ENCODE measurements at regions not wholly inside any gene's neighbourhood (a gene's known extent, or its start where the extent isn't known, plus 50 kb on each side); places are given as distances from the start of the nearest gene placed in this dataset.

GRCh38 chr3:197454014-197454413, 101.8 kb downstream of the BDH1 start:
- Histone ChIP-seq H3K79me1 (ENCODE audit: low read depth, low read length) (no peaks in the 10 kb centered on the region), H3K9ac (replicated peaks in 1 of 4; ENCODE audit: extremely low read depth in 1 of 4, low read depth in 3 of 4, low read length in 3 of 4) (no peak overlapping the region), H3K27ac (ENCODE audit: low read depth, low read length) (no peak overlapping the region), H2AK5ac (ENCODE audit: low read depth, low read length) (no peak overlapping the region), H4K91ac (replicated peaks; ENCODE audit: insufficient read length, low read length) (no peak overlapping the region), H4K8ac (ENCODE audit: extremely low read depth, insufficient read depth, low read length) (no peak overlapping the region), H3K4ac (replicated peaks; ENCODE audit: insufficient read length, low read depth, low read length) (no peak overlapping the region), H2BK120ac (replicated peaks; ENCODE audit: low read depth, low read length) (no peak overlapping the region), H4K5ac (ENCODE audit: insufficient read length, low read depth, low read length) (no peak overlapping the region), H3K4me1 (replicated peaks in 1 of 4; ENCODE audit: control insufficient read depth in 3 of 4, insufficient read depth in 4 of 4, low read length in 3 of 4) (peaks cover 0 to 9% (median 1%) of the 10 kb centered on the region in 4 experiments; a peak in 3 of 7 replicates), H3K27me3 (replicated peaks in 1 of 4; ENCODE audit: control insufficient read depth in 3 of 4, extremely low read depth in 1 of 4, insufficient read depth in 3 of 4, low read length in 3 of 4) (peaks cover 0 to 11% (median 8%) of the 10 kb centered on the region in 4 experiments; a peak in 5 of 7 replicates), H3K9me3 (ENCODE audit: insufficient read depth in 2 of 2, low read depth in 1 of 2, low read length in 1 of 2) (no peaks in the 10 kb centered on the region), H2BK20ac (ENCODE audit: low read length) (no peak overlapping the region), H3K4me3 (ENCODE audit: extremely low read depth in 1 of 4, insufficient read depth in 2 of 4, low read depth in 3 of 4, low read length in 4 of 4) (no peak overlapping the region), H4K20me1 (replicated peaks in 1 of 2; ENCODE audit: control insufficient read depth in 1 of 2, insufficient read depth in 2 of 2, low read length in 2 of 2) (no peaks in the 10 kb centered on the region), H2AFZ (ENCODE audit: low read length) (no peak overlapping the region), H3K79me2 (ENCODE audit: control insufficient read depth in 1 of 2, insufficient read depth in 2 of 2, low read length in 2 of 2) (no peaks in the 10 kb centered on the region), H3K4me2 (ENCODE audit: insufficient read depth in 1 of 2, low read depth in 2 of 2, low read length in 2 of 2) (no peak overlapping the region), H3K56ac (replicated peaks; ENCODE audit: insufficient read length, low read depth, low read length) (no peak overlapping the region), H3K14ac (ENCODE audit: insufficient read length) (no peak overlapping the region), H3K18ac (ENCODE audit: extremely low read depth, low read length) (no peak overlapping the region), H2BK15ac (ENCODE audit: low read length) (no peak overlapping the region), H2BK12ac (ENCODE audit: low read depth, low read length) (no peak overlapping the region), H3K36me3 (ENCODE audit: control insufficient read depth in 2 of 4, insufficient read depth in 4 of 4, low read length in 3 of 4) (no peaks in the 10 kb centered on the region), H2BK5ac (ENCODE audit: low read depth, low read length) (no peak overlapping the region), H3K23ac (ENCODE audit: insufficient read length) (no peak overlapping the region), H3K23me2 (ENCODE audit: low read depth, low read length) (peaks cover 8% of the 10 kb centered on the region)
- ChIA-PET POLR2A (ENCODE audit: partially characterized antibody) (no interaction called here), CTCF (ENCODE audit: partially characterized antibody) (interaction anchor here (0.6 to 2.4 kb wide), 19 partner anchors 10 to 475 kb away, joined by 3 to 10 read pairs (median 4); partner anchors contain the start of gene MELTF)
- WGBS, 2 experiments (ENCODE audit: extremely low coverage in 1 of 2, insufficient coverage in 1 of 2, insufficient read length in 1 of 2, insufficient replicate concordance in 2 of 2, low coverage in 1 of 2, low lambda C conversion rate in 2 of 2, missing lambda C conversion rate in 1 of 2), result 75% methylated on average over 3 of the region's 3 CpGs; no CpG with 5 or more reads in 1 of the 2 experiments
- FAIRE-seq, result no peak
- no peak for DNase-seq (ENCODE audit: low read depth in 1 of 2, low spot score in 2 of 2)

Data from H1 (cell line).